ENCODE measurements at regions not wholly inside any gene's neighbourhood (a gene's known extent, or its start where the extent isn't known, plus 50 kb on each side); places are given as distances from the start of the nearest gene placed in this dataset.
"Not testable (repeated sequence)": the region's sequence is repeated elsewhere in the genome, so short reads cannot be mapped to it uniquely, and the experiment has no call there.

GRCh38 chr6:80579391-80580023 is 473.0 kb downstream of the BCKDHB start:
- no peaks in the 10 kb centered on the region for H4K20me1 ChIP-seq (ENCODE audit: insufficient read depth)
- no peak overlapping the region for H3K27ac ChIP-seq (ENCODE audit: low read depth, low read length)
- H3K9me3 ChIP-seq (ENCODE audit: control insufficient read depth in 1 of 2, insufficient read depth in 1 of 2, low read depth in 1 of 2, low read length in 2 of 2) = no peaks in the 10 kb centered on the region
- CTCF ChIA-PET = no interaction called here
- H3K4me3 ChIP-seq (replicated peaks in 1 of 2; ENCODE audit: low read depth in 1 of 2, low read length in 2 of 2) = no peak overlapping the region
- no peak overlapping the region for H2AFZ ChIP-seq (ENCODE audit: low read depth, low read length, poor library complexity, severe bottlenecking)
- ATAC-seq = no peak
- no TSS peak for BruUV-seq (replicated peaks)
- intact Hi-C loops (cut with micrococcal nuclease) = no loop called here
- no peaks in the 10 kb centered on the region for H3K27me3 ChIP-seq (ENCODE audit: insufficient read depth, low read length)
- H3K79me2 ChIP-seq (ENCODE audit: insufficient read depth, low read length) = no peaks in the 10 kb centered on the region
- POLR2A ChIA-PET = no interaction called here
- no peaks in the 10 kb centered on the region for H3K4me1 ChIP-seq (ENCODE audit: control insufficient read depth in 1 of 2, insufficient read depth in 2 of 2, low read length in 2 of 2)
- H3K9me2 ChIP-seq (ENCODE audit: insufficient read depth) = no peaks in the 10 kb centered on the region
- DNase-seq (ENCODE audit: low read depth, low spot score) = no peak
- no peak overlapping the region for H3K9ac ChIP-seq (ENCODE audit: low read length)
- RAD21 ChIA-PET (ENCODE audit: low non-redundant PET in 1 of 2, low total read pairs in 2 of 2, uncharacterized antibody in 2 of 2, unreplicated experiment in 2 of 2) = no interaction called here
- TF ChIP-seq SP1 (IDR thresholded peaks at IDR 0.05; ENCODE audit: low read depth) (no peak), ZFX (IDR thresholded peaks at IDR 0.05) (no peak), TCF7L2 (IDR thresholded peaks at IDR 0.05; ENCODE audit: borderline replicate concordance, extremely low read depth, insufficient read depth, insufficient read length) (no peak), SRF (IDR thresholded peaks at IDR 0.05; ENCODE audit: low read depth) (no peak), SIN3A (IDR thresholded peaks at IDR 0.05; ENCODE audit: low read depth) (no peak), CEBPB (IDR thresholded peaks at IDR 0.05; ENCODE audit: low read depth) (no peak), CBX3 (IDR thresholded peaks at IDR 0.05; ENCODE audit: low read depth) (no peak), JUND (IDR thresholded peaks at IDR 0.05) (no peak), REST (IDR thresholded peaks at IDR 0.05; ENCODE audit: low read depth) (no peak), CTCF (IDR thresholded peaks at IDR 0.05 in 2 of 3, conservative IDR thresholded peaks at IDR 0.05 in 1 of 3; ENCODE audit: borderline replicate concordance in 1 of 3, insufficient read depth in 1 of 3, low read depth in 2 of 3, low read length in 2 of 3) (no peak), EZH2phosphoT487 (IDR thresholded peaks at IDR 0.05; ENCODE audit: borderline replicate concordance) (no peak), ATF3 (IDR thresholded peaks at IDR 0.05) (no peak), YY1 (IDR thresholded peaks at IDR 0.05; ENCODE audit: extremely low read depth, insufficient replicate concordance, low read depth, low read length) (no peak), ZBTB33 (IDR thresholded peaks at IDR 0.05; ENCODE audit: extremely low read depth, insufficient replicate concordance, low read length) (no peak)
- H3K36me3 ChIP-seq (ENCODE audit: control insufficient read depth in 1 of 2, insufficient read depth in 2 of 2, low read length in 2 of 2) = no peaks in the 10 kb centered on the region
- H3K4me2 ChIP-seq (ENCODE audit: low read length) = no peak overlapping the region

- H3K27ac ChIP-seq (ENCODE audit: low read depth, low read length); ATAC-seq; BruUV-seq (replicated peaks); CTCF ChIA-PET; H3K9ac ChIP-seq (ENCODE audit: low read length); H3K79me2 ChIP-seq (ENCODE audit: insufficient read depth, low read length); H3K27me3 ChIP-seq (ENCODE audit: insufficient read depth, low read length); H3K9me2 ChIP-seq (ENCODE audit: insufficient read depth); POLR2A ChIA-PET; H3K4me2 ChIP-seq (ENCODE audit: low read length); intact Hi-C loops (cut with micrococcal nuclease); H4K20me1 ChIP-seq (ENCODE audit: insufficient read depth); DNase-seq (ENCODE audit: low read depth, low spot score); H2AFZ ChIP-seq (ENCODE audit: low read depth, low read length, poor library complexity, severe bottlenecking); H3K4me1 ChIP-seq (ENCODE audit: control insufficient read depth in 1 of 2, insufficient read depth in 2 of 2, low read length in 2 of 2); H3K4me3 ChIP-seq (replicated peaks in 1 of 2; ENCODE audit: low read depth in 1 of 2, low read length in 2 of 2); H3K9me3 ChIP-seq (ENCODE audit: control insufficient read depth in 1 of 2, insufficient read depth in 1 of 2, low read depth in 1 of 2, low read length in 2 of 2); H3K36me3 ChIP-seq (ENCODE audit: control insufficient read depth in 1 of 2, insufficient read depth in 2 of 2, low read length in 2 of 2); RAD21 ChIA-PET (ENCODE audit: low non-redundant PET in 1 of 2, low total read pairs in 2 of 2, uncharacterized antibody in 2 of 2, unreplicated experiment in 2 of 2): not testable (repeated sequence)
Measured at GRCh38 chr6:80573320-80573719, 466.8 kb downstream of the BCKDHB start.
